Dedifferentiated amniotic fluid mesenchymal stem cell (primary cell): ENCODE measurements at regions not wholly inside any gene's neighbourhood (a gene's known extent, or its start where the extent isn't known, plus 50 kb on each side); places are given as distances from the start of the nearest gene placed in this dataset.
A peak's percentile ranks its signal among the peaks of the same experiment; 100 is the strongest.

Source experiments
- DNase-seq: peaks from one replicate; pipeline ENCODE4 v3.0.0-alpha.2; 2016; ENCODE audit errors: extremely low spot score

DNA sequence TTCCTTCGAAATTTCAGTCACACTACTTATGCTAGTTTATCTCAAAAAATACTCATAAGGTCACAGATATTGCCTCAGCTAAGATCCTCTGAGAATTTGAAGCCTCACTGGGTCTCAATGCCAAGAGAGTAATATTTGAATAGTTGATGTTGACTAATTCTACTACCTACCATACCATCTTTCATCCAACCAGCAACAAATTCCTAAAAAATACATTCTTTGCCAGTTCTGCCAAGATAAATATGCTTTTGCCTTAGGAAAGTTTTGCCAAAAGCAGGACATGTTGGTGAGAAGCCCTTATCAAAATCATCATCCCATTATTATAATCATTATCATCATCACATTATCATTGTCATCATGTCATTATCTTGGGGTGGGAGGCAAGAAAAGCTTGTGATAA lies 544.6 kb upstream of the ZEB2 start:
- DNase-seq: no peak

DNA sequence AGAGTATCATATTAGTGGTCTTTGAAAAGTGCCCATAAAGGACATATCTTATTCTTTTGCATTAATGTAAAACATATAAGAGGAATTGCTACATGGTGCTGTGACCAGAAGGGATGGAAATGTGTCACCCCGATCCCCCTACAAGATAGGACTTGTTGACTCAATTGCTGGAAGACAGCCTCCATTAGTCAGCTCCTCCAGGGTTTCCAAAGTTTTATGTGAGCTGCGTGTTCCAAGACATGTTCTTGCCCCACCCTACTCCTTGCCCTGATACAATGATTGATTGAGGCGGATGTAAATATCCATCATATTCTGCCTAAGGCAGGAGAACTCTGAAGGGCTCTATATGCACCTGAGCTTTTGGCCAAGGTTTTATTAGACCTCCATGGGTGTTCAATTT lies 541.0 kb upstream of the ZEB2 start:
- no peak for DNase-seq

DNA sequence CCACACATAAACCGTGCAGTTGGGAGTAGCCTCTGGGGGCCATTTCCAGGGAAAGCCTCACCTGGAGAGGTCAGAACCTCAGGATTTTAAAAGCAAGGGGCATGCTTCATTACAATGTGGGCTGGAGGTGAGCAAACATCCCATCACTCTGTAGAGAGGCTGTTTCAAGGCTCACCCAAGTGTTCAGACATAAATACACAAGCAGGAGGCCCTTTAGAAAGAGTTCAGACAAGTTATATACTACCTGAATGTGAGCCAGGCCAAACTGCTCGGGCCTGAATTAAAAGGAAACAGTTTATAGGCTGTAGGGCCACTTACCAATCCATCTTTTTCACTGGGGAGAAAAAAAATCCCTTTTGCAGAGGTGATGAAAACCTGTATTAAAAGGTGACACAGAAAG lies 540.0 kb upstream of the ZEB2 start:
- no peak for DNase-seq

DNA sequence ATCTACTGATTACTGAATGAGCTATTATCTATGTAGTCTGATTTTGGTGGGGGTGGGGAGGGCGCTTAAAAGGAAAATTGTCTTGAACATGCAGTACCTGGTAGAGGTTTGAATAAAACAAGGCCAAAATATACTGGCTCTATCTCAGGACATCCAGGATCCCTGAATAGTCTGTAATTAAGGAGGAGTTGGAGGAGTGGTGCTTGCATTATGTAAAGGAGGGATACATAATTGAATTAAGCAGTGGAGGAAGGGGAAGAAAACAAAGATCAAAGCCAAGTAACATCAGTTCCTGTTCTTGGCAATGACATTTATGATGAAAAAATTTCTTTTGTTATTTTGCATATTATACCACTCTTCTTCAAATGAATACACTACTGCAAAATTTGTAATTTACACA lies 539.4 kb upstream of the ZEB2 start:
- no peak for DNase-seq

DNA sequence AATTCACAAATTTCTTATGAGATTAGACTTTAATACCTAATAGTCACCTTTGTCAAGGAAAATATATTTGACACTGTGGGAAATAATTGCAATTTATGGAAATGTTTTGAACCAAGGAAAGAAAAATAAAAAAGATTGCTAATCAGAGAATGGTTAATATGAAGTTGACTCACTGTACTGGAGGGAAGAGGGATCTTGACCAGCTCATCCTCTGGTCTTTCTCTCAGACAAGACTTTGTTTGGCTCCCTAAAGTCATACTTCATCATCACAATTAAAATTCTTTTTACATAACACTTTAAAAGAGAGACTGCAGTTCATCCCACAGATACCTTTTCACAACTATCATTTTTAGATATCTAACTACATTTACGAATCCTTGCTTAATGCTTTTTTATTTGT lies 538.5 kb upstream of the ZEB2 start:
- no peak for DNase-seq

DNA sequence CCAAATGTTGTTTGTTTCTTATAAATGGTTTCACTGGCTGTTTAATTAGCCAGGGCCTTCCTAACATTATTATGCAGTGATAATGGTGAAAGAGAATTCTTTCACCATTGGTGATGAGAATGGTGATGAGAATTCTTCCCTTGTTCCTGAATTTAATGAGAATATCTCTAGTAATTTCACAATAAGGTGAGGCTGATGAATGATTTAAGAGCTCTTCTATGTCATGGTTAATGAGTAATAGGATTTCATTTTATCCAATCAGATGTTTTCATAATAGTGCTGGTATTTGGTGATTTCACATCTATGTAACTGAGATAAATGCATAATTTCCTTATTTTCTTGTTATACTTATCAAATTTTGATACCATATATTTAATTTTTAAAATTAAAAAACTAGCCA lies 535.7 kb upstream of the ZEB2 start:
- DNase-seq: no peak

DNA sequence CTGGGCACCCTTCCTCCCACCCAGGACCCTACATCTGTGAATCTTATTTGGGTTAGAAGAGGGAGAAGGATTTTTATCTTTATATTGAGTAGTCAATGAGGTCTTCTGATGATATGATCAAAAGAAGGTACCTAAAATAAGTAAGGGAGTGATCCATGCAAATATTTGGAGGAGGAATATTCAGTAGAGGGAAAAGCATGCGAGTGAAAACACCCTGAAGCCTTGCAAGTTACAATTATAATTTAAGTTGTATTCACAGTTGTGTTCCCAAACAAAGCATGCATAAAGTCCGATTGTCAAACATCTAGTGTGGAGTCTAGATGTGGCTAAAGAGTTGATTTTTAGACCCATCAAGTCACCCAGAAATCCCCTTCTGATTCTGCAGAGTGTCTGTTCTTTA lies 530.2 kb upstream of the ZEB2 start:
- DNase-seq: no peak

DNA sequence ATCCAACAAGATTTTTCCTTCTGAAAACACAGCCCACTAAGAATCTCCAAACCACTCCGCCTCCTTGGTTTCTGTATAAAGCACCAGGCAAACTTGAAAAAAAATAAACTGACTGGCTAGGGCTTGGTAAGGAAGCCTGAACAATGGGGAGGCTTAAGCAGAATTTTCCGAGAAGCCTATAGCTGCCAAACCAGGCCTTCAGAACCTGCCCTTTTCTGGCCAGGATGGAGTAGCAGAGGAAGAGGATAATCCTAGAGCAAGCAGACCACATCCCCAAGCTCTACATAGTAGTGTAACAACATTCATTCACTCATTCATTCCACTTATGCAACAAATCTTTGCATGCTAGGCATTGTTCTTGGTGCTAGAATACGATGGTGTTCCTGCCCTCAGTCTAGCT lies 529.6 kb upstream of the ZEB2 start:
- DNase-seq: no peak

DNA sequence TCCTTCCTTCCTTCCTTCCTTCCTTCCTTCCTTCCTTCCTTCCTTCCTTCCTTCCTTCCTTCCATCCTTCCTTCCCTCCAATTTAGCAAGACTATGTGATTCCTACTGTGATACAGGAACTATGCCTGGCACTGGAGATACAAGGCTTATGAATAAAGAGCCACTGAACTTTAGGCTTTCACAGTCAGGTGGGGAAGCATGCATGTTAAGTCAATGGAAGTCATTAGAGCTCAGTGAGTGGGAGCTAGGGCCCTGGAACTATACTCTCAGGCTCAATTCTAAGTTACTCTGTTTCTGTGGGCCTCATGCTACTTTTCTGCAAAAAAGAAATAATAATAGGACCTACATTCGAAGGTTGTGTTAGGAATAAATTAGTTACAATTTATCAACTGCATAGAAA lies 527.6 kb upstream of the ZEB2 start:
- no peak for DNase-seq

DNA sequence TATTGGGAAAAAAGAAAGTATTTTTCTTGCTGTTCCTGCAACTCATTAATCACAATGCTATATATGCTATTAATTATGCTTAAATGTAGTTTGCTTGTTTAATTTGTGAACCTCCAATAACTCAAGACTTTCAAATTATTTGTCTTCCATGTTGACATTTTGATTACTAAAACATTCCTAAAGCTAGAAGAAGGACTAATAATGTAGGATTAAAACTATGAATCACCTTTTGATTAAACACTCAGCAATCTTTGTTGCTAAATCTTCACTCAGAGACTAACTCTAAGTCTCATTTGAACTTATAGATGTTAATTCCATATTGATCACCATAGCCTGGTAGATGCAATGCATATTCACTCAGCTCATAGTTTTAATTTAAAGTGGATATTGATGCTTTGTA lies 524.6 kb upstream of the ZEB2 start:
- DNase-seq: no peak

DNA sequence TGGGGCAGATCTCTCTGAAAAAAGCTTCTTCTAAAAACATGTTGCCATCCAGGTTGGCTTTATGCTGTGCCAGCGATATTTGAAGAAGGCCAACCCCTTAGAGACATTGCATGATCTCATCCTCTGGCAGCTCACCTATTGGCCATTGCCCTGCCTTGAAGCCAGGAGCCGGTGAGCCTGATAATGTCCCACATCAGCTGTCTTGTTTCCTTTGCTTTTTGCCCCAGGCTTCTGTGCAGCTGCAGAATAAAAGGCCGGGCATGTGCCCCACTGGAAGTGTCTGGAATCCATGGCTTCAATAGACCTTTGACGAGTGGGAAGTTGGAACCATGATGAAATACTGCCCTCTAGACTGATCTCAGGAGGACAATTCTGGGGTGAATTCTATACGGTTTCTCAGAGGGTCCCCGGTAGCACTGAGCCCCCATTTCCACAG lies 523.5 kb upstream of the ZEB2 start:
- DNase-seq: no peak

DNA sequence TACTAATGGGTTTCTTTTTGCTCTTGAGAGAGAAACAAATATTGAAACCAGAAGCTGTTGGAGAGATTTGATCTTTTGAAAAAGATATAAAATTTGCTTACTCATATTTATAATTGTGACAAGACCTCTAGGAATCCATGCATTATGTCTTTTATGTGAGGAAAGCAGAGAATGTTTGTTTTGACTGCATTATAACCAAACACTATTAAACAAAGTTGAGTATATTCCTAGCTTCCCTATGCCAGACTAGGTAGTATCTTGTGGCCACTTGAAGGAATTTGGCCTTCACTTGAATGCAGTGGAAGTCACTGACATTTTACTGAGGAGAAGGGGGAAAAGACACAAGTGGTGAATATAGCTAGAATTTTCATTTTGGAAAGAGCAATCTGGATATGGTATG lies 521.8 kb upstream of the ZEB2 start:
- DNase-seq: no peak

DNA sequence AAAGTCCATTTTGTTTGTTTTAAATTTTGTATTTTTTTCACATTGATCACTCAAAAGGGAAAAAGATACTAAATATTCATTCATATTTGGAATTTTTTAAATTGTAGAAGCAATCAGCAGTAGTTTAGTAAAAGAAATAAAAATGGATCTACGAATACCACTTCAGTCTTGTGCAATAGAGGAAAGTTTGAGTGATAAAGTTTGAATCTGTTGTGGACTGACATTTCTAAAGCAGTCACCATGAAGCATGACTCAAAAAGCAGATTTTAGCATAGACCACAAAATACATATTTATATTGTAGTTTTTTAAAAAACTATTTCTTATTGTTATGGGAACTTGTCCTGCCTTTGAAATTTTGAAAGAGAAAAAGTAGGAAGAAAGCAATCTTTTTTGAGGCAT lies 520.5 kb upstream of the ZEB2 start:
- DNase-seq: peak; percentile 28

DNA sequence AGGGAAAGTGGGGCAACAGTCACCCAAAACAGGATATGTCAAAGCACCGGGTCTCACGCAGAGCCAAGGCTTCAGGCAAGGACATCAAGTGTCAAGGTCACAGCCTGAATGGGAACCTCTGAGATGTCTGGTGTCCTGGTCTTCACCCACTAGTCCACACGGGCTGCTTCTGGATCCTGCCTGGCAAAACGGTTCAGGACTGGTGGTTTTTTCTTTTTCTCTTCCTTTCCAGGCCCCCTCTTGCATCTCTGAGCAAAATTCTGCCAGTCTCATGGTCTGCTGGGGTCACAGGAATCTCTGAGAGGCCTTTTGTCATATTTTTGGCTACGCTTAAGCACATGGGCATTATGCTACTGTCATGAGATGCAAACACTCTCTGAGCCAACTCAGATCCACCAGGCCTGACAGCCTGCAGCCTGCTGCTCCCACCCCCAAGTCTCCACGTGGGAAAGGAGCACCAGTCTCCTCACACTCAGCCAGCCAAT lies 518.2 kb upstream of the ZEB2 start:
- DNase-seq: no peak

DNA sequence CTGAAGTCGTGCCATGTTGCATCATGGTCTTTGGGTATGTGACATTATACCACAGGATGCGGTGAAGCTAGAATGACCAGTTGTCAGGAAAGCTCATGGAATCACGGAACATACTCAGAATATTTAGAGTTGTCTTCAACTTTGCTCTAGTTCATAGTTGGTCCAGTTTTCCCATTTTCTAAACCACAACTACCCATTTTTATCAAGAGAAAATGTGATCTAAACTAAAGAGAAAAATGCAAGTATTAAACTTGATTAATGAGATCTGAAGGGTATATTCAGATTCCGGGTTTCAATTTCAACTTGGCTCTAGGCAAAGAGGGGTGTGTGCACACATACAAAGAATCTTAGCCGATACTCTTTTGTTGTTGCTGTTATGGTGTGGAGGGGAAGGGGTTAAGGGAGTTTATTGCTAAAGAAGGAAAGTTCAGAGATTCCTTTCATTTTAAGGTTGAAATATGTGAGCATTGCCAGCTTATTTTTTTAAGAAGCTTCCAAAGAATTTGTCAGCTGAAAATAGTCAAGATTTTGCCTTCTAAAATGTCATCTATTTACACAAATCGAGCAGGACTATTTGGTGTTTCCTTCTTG lies 516.6 kb upstream of the ZEB2 start:
- peak; percentile 73 for DNase-seq

DNA sequence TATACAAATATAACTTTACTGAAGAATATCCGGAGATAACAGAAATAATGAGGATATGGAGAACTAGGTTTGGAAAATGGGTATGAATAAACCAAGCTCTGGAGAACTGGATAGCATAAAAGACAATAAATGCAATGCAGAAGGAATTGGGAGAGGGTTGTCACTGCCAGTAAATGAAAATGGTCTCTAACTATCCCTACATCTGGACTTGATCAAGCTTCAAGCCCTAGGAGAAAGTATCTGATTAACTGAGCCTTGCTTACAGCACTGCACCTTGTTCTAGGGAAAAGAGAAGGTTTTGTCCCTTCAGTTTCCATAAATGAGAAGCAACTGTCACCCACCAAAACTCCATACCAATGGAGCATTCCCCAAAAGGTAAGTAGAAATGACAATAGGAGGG lies 514.6 kb upstream of the ZEB2 start:
- no peak for DNase-seq

DNA sequence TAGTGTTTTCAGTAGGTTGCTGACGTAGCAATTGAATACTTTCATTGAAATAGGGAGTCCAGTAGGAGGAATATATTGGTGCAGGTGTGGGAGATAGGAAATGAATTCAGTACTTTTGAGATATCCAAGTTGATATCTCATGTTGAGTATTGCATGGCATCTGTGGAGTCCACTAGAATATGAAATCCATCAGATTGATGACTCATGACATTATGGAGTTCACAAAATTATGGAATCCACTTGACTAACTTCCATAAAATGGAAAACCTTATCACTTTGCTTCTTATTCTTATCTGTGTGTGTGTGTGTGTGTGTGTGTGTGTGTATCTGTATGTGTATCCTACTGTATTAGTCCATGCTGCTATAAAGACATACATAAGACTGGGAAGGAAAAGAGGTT lies 513.5 kb upstream of the ZEB2 start:
- DNase-seq: no peak

DNA sequence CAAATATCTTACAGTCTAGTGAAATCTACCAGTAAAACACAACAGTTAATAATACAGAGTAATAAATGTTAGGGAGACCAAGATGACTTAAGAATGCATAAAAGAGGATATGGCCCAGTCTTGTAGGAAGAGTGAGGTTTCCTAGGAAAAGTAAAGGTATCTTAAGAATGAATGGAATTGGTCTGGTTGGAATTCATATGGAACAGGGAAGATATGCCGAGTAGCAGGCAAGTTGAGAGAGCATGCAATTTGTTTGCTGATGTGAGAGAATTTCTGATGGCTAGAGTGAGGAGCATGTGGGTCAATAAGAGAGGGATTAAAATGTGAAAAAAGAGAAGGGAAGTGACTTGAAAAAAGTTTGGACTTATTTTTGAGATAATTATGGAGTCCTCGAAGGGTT lies 512.9 kb upstream of the ZEB2 start:
- no peak for DNase-seq

DNA sequence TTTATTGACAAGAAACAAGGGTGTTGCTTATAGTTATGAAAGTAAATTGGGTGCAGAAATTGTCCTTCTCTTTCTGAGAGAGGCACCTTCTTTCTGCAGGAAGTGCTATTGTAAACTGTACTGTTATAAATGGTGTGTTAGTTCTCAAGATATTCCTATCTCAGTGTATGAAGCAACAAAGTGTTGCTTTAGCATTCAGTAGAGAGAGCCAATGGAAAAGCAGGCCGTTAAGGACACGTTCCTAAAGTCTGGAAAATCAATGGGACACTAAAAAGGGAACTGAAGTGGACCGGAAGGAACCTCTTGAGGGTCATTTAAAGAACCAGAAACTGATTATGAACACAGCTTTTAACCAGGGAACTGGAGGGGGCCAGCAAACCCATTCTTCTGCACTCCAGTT lies 510.0 kb upstream of the ZEB2 start:
- no peak for DNase-seq

DNA sequence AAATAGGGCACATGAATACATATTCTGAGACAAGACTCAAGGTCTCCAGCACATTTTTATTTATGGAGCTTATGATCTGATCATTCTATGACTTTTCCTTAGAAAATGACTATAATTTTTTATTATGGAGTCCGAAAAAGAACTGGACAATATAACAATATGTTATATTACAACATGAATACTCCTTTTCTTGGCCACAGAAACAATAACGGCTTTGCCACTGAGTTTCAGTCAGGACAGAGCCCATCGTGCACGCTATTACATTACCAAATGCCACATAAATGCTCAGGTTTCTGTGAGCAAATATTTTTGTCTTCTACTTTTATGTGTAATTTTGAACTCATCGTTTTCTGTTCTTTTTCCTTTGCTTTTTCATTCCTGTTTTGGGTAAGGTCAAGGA lies 509.2 kb upstream of the ZEB2 start:
- DNase-seq: no peak

DNA sequence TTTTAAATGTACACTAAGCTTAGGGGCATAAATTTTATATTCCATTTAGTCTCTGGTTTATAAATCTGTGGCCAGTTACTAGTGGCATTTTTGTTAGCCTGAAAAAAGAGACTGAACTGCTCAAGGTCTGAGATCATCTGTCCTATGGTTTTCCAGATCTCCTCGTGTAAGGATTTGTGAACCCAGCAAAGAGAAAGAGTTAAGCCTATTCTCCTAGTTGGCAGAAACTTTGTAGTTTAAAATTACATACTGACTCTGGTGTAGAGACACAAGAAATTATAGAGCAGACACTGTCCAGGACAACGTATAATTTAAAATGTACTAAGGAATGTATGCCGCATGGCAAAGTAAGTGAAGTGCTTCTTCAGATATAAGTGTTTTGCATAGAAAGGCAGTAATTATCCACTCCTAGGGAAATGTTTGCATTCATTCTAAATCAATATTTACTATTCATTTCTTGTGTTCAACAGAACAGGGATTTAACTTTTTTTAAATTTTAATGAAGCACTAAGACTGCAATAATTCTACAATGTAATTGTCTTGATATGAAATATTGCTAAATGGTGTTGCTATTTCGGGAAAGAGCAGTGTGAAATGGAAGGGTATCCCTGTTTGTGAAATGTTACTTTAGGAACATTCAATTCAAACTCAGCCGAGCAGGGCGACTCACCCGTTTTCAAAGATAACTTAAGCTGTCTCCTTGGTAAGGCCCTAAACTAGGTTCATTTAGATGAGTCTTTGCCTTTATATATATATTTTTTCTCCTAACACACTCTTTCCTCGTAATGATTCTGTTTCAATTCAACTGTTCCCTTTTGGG lies 508.4 kb upstream of the ZEB2 start:
- no peak for DNase-seq

DNA sequence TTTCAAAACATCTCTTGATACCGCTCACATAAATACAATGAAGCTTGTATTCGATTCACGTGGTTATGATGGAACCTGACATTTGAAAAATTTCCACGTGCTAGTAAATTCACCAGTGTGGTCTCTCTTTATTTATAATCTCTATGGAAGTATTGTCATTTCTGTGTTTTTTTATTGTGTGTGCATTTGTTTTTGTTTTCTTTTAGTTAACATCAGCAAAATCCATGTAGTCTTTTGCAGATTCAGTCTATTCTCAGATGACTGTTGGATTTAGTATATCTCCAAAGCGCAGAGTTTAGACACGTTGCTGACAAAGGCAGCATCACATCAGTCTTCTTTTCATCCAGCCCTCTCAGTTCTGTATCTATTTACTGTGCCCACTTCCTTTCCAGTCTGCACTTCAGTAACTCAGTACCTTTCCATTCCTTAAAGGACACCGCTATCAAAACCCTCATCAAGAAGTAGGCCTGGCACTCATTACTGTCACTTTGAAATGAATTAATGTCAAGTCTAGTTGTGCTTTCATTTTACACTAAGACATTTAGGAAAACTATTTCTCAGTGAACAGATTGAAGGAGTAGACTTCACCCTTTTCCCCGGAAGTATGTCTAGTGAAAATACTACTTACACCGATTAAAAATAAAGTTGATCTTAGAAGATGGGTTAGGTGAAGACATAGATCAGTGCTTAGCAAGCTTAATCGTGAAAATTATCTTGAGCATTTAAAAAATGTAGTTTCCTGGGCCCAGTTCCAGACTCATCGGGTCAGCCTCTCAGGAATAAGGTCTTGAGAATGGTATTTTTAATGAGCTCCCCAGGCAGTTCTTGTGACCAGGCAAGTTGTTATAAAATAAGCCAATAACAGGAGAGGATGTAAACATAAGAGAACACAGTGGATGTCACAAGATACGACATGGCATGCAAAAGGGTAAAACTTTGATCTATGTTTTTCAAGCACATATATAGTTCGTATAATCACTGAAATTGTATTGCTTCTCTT lies 506.8 kb upstream of the ZEB2 start:
- DNase-seq: no peak
